HFFc6 (cell line): ENCODE measurements at regions not wholly inside any gene's neighbourhood (a gene's known extent, or its start where the extent isn't known, plus 50 kb on each side); places are given as distances from the start of the nearest gene placed in this dataset.
"Not testable (repeated sequence)": the region's sequence is repeated elsewhere in the genome, so short reads cannot be mapped to it uniquely, and the experiment has no call there.

Experiments
- DNase-seq: peaks from one replicate; pipeline ENCODE4 v3.0.0-alpha.2; 2018
- H3K27ac Mint-ChIP-seq: 2 replicates; pipeline ENCODE4 v1.8.0; 2020; ENCODE audit warnings: mild to moderate bottlenecking, mixed read lengths
- H3K27me3 Mint-ChIP-seq: 2 replicates; pipeline ENCODE4 v1.8.0; 2021; ENCODE audit warnings: mild to moderate bottlenecking, moderate library complexity, mixed read lengths; ENCODE audit not compliant: insufficient read depth
- H3K36me3 Mint-ChIP-seq: 2 replicates; pipeline ENCODE4 v1.8.0; 2021; ENCODE audit warnings: low read depth, mixed read lengths
- H3K4me1 Mint-ChIP-seq: 2 replicates; pipeline ENCODE4 v1.8.0; 2020; ENCODE audit warnings: low read depth, mixed read lengths
- H3K4me3 Mint-ChIP-seq: 2 replicates; pipeline ENCODE4 v1.8.0; 2020; ENCODE audit warnings: mild to moderate bottlenecking, moderate library complexity, mixed read lengths
- H3K9me3 Mint-ChIP-seq: 2 replicates; pipeline ENCODE4 v1.8.0; 2020; ENCODE audit warnings: mild to moderate bottlenecking, mixed read lengths
- TF ChIP-seq, protein P1 (sequence below): fragments of 200-600 bp; sonication (generic); IDR thresholded peaks from 2 replicates; pipeline ENCODE4 v1.5.0; 2021; ENCODE audit warnings: antibody characterized with exemption, mild to moderate bottlenecking

DNA sequence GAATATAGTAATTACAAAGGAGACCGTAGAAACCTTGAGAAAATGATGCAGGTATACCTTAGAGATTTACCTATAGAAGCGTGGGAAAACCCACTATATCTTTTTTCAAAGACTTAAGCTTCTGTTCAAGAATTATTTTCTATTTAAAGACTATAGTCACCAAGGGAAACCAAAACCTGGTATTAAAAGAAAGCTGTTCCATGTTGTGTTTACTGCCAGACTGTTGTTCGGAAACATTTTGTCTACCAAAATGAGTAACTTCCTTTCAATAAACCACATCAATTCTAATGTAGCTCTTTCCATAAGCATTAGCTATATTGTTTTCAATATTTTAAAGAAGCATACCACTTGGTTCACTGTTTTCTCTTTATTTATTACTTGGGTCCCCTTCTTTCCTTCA lies 182.9 kb upstream of the SLITRK6 start:
- no peaks in the 10 kb centered on the region for H3K4me1 Mint-ChIP-seq
- H3K4me3 Mint-ChIP-seq, result no peak overlapping the region
- no peak for DNase-seq
- no peaks in the 10 kb centered on the region for H3K36me3 Mint-ChIP-seq
- H3K9me3 Mint-ChIP-seq, result peaks cover 18% of the 10 kb centered on the region
- H3K27ac Mint-ChIP-seq, result no peak overlapping the region
- no peaks in the 10 kb centered on the region for H3K27me3 Mint-ChIP-seq
- TF ChIP-seq, protein P1, sequence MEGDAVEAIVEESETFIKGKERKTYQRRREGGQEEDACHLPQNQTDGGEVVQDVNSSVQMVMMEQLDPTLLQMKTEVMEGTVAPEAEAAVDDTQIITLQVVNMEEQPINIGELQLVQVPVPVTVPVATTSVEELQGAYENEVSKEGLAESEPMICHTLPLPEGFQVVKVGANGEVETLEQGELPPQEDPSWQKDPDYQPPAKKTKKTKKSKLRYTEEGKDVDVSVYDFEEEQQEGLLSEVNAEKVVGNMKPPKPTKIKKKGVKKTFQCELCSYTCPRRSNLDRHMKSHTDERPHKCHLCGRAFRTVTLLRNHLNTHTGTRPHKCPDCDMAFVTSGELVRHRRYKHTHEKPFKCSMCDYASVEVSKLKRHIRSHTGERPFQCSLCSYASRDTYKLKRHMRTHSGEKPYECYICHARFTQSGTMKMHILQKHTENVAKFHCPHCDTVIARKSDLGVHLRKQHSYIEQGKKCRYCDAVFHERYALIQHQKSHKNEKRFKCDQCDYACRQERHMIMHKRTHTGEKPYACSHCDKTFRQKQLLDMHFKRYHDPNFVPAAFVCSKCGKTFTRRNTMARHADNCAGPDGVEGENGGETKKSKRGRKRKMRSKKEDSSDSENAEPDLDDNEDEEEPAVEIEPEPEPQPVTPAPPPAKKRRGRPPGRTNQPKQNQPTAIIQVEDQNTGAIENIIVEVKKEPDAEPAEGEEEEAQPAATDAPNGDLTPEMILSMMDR, result no peak

DNA sequence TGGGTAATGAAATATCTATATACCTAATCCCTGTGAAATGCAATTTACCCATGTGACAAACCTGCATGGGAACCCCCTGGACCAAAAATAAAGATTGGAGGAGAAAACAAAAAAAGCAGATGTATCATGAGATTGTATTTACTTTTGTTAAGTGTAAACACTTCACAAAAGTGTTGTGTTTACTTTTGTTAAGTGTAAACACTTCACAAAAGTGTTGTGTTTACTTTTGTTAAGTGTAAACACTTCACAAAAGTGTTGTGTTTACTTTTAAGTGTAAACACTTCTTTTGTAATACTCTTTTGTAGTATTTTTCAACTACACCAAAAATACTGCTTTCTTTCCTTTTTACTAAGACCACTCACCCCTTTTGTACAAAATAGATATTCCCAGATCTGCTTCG lies 181.2 kb upstream of the SLITRK6 start:
- DNase-seq, H3K27me3 Mint-ChIP-seq, H3K36me3 Mint-ChIP-seq, H3K4me1 Mint-ChIP-seq, H3K27ac Mint-ChIP-seq, H3K4me3 Mint-ChIP-seq: not testable (repeated sequence)
- H3K9me3 Mint-ChIP-seq, result peaks cover 14% of the 10 kb centered on the region

DNA sequence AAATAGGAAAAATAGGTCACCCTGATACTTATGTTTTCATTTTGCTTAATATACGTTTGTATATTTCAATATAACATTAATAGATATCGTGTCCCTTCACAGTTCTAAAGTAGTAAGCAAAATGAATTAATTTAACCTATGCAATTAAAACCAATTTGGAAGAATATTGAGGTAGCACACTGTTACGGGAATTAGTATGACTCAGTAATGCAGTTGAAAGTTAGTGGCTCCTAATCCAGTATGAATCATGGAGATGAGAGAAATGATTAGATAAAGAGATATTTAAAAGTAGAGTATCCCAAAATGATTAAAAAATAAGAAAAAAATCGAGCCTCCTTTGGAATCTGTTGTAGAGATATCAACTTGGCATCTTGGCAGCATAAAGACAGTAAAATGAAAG lies 177.0 kb upstream of the SLITRK6 start:
- Mint-ChIP-seq H3K4me3 (no peak overlapping the region), H3K36me3 (no peaks in the 10 kb centered on the region), H3K9me3 (peaks cover 10% of the 10 kb centered on the region), H3K27ac (no peak overlapping the region), H3K27me3 (no peaks in the 10 kb centered on the region), H3K4me1 (no peaks in the 10 kb centered on the region)
- TF ChIP-seq, protein P1, result no peak
- no peak for DNase-seq

DNA sequence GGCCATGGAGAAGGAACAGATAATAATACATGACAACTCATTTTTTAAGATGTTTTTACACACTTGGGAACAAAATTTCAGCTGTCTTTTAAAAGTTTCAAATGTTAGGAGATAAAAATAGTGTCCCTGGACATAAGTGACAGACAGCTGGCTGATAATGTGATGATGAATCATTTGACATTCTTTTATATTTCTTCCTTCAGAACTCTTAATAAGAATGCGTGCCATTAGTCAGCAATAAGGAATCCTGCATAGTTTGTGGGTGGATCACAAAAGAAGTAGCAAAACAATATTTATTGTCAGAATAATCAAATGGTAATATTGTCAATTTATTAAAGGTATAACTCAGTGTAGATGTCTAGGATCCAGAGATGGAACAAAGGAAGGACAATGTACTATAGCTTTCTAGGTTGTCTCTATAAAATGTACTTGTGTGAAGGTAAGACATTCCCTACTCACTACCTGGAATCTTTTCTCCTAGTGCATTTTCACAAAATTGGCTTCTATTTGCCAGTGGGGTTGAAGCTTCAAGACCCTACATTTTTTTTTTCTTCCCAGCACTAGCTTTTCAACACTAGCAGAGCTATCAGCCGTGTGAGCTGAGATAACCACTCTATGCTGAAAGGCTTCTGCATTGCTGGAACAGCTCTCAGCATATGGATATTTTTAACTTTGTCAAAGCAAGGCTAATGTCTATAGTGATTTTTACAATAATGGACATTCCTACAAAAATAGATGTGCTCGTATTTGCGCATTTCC lies 175.6 kb upstream of the SLITRK6 start:
- Mint-ChIP-seq H3K4me3 (no peak overlapping the region), H3K9me3 (peaks cover 4% of the 10 kb centered on the region), H3K36me3 (no peaks in the 10 kb centered on the region), H3K4me1 (no peaks in the 10 kb centered on the region), H3K27me3 (no peaks in the 10 kb centered on the region), H3K27ac (no peak overlapping the region)
- TF ChIP-seq, protein P1, result no peak
- no peak for DNase-seq

DNA sequence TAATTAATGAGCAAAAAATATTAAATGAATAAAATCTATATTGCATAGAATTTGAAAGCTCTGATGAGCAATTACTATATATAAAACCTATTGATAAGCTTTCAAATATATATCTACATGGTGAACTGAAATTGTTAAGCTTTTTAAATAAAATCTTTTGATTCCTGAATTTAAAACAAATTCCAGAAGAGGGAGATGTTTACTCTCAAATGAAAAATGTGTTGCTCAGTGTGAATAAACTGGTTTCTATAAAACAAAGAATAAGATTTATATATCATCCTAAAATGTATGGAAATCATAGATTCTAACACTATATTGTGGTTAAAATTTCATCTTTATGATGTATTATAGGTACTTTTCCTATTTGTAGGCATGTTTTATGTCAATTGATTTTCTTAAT lies 171.5 kb upstream of the SLITRK6 start:
- no peak for DNase-seq
- no peak overlapping the region for H3K27ac Mint-ChIP-seq
- no peak overlapping the region for H3K4me3 Mint-ChIP-seq
- H3K4me1 Mint-ChIP-seq, result no peaks in the 10 kb centered on the region
- TF ChIP-seq, protein P1, result no peak
- no peaks in the 10 kb centered on the region for H3K27me3 Mint-ChIP-seq
- H3K36me3 Mint-ChIP-seq, result no peaks in the 10 kb centered on the region
- H3K9me3 Mint-ChIP-seq, result peaks cover 9% of the 10 kb centered on the region

DNA sequence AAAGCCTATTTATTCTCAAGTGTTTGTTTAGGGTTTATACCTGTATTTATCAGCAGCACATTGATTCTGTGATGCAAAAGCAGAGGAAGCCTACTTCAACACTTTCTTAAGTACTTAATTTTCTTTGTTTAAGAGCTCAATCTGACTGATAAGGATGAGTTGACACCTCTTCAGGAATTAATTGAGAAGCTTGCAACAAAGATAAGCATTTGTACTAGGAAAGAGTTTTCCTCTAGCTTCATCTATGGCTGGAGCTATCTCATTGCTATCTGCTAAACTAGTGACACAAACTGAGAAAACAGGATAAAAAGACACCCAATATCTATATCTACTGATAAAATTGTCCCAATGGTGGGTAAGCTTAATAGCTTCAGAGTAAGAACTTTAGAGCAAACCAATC lies 170.1 kb upstream of the SLITRK6 start:
- no peak overlapping the region for H3K4me3 Mint-ChIP-seq
- peaks cover 13% of the 10 kb centered on the region for H3K9me3 Mint-ChIP-seq
- no peaks in the 10 kb centered on the region for H3K36me3 Mint-ChIP-seq
- DNase-seq, result no peak
- no peaks in the 10 kb centered on the region for H3K27me3 Mint-ChIP-seq
- no peaks in the 10 kb centered on the region for H3K4me1 Mint-ChIP-seq
- H3K27ac Mint-ChIP-seq, result no peak overlapping the region
- TF ChIP-seq, protein P1, result no peak
